ENCODE measurements at regions not wholly inside any gene's neighbourhood (a gene's known extent, or its start where the extent isn't known, plus 50 kb on each side); places are given as distances from the start of the nearest gene placed in this dataset.

- no peak for TF ChIP-seq CTCF (optimal IDR thresholded peaks at IDR 0.05 in 1 of 3, IDR thresholded peaks at IDR 0.05 in 1 of 3, conservative IDR thresholded peaks at IDR 0.05 in 1 of 3; ENCODE audit: extremely low read depth in 1 of 3, insufficient read depth in 2 of 3, low read length in 3 of 3)
- no peak for TF ChIP-seq EZH2 (IDR thresholded peaks at IDR 0.05; ENCODE audit: low read length)
These were observed 81.6 kb upstream of the SCAF8 start for GRCh38 chr6:154651656-154652055.
